Progenitor cell of endocrine pancreas (in vitro differentiated cells): ENCODE measurements at regions not wholly inside any gene's neighbourhood (a gene's known extent, or its start where the extent isn't known, plus 50 kb on each side); places are given as distances from the start of the nearest gene placed in this dataset.
"Not testable (repeated sequence)": the region's sequence is repeated elsewhere in the genome, so short reads cannot be mapped to it uniquely, and the experiment has no call there.

Source experiments
- DNase-seq: peaks from one replicate; pipeline ENCODE4 v3.0.0; 2021; ENCODE audit warnings: low spot score; ENCODE audit not compliant: unreplicated experiment
- H3K27ac Mint-ChIP-seq: 2 replicates; pipeline ENCODE4 v1.8.0; 2021; ENCODE audit warnings: mild to moderate bottlenecking, moderate library complexity, mixed read lengths
- H3K27me3 Mint-ChIP-seq: 2 replicates; pipeline ENCODE4 v1.8.0; 2021; ENCODE audit warnings: mixed read lengths
- H3K36me3 Mint-ChIP-seq: 2 replicates; pipeline ENCODE4 v1.8.0; 2022; ENCODE audit warnings: mixed read lengths; ENCODE audit not compliant: insufficient read depth
- H3K4me1 Mint-ChIP-seq: 2 replicates; pipeline ENCODE4 v1.8.0; 2021; ENCODE audit warnings: low read depth, mixed read lengths
- H3K4me3 Mint-ChIP-seq: 2 replicates; pipeline ENCODE4 v1.8.0; 2021; ENCODE audit warnings: low read depth, mild to moderate bottlenecking, moderate library complexity, mixed read lengths
- H3K9me3 Mint-ChIP-seq: 2 replicates; pipeline ENCODE4 v1.8.0; 2021; ENCODE audit warnings: low read depth, mixed read lengths
- TF ChIP-seq, protein P1 (sequence below): fragments of 200-600 bp; sonication (generic); IDR thresholded peaks from one replicate; pipeline ENCODE4 v1.5.0; 2021; ENCODE audit warnings: antibody characterized with exemption, mild to moderate bottlenecking; ENCODE audit not compliant: unreplicated experiment

GRCh38 chr5:60036192-60036938, 142.8 kb upstream of the PDE4D start:
- peaks cover 1% of the 10 kb centered on the region for H3K36me3 Mint-ChIP-seq
- peak overlapping the region; percentile 67 for H3K27ac Mint-ChIP-seq
- H3K9me3 Mint-ChIP-seq: peaks cover 4% of the 10 kb centered on the region
- no peak for DNase-seq
- peak overlapping the region; percentile 43 for H3K4me3 Mint-ChIP-seq
- H3K4me1 Mint-ChIP-seq: peaks cover 28% of the 10 kb centered on the region
- TF ChIP-seq, protein P1, sequence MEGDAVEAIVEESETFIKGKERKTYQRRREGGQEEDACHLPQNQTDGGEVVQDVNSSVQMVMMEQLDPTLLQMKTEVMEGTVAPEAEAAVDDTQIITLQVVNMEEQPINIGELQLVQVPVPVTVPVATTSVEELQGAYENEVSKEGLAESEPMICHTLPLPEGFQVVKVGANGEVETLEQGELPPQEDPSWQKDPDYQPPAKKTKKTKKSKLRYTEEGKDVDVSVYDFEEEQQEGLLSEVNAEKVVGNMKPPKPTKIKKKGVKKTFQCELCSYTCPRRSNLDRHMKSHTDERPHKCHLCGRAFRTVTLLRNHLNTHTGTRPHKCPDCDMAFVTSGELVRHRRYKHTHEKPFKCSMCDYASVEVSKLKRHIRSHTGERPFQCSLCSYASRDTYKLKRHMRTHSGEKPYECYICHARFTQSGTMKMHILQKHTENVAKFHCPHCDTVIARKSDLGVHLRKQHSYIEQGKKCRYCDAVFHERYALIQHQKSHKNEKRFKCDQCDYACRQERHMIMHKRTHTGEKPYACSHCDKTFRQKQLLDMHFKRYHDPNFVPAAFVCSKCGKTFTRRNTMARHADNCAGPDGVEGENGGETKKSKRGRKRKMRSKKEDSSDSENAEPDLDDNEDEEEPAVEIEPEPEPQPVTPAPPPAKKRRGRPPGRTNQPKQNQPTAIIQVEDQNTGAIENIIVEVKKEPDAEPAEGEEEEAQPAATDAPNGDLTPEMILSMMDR: no peak
- no peaks in the 10 kb centered on the region for H3K27me3 Mint-ChIP-seq

DNA sequence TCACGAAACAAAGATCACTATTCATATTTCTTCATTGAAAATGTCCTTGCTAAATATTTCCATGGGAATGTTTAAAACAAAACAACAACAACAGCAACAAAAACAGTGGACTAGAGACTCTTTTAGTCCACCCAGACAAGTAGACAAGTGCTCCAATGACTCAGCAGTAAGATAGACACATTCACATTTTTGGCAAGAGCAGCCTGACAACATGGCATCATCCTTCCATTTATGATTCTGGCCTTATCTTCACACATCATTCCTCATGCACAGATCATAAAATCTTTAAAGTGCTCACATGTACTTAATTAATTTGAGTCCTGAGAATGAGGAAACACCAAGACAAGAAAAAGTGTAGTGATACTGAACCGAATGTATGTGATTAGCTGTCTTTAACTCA, 132.6 kb upstream of the PDE4D start:
- no peak for DNase-seq
- Mint-ChIP-seq H3K4me3 (no peak overlapping the region), H3K4me1 (peaks cover 4% of the 10 kb centered on the region), H3K27ac (no peak overlapping the region), H3K27me3 (no peaks in the 10 kb centered on the region), H3K9me3 (no peaks in the 10 kb centered on the region), H3K36me3 (no peaks in the 10 kb centered on the region)
- TF ChIP-seq, protein P1: no peak

DNA sequence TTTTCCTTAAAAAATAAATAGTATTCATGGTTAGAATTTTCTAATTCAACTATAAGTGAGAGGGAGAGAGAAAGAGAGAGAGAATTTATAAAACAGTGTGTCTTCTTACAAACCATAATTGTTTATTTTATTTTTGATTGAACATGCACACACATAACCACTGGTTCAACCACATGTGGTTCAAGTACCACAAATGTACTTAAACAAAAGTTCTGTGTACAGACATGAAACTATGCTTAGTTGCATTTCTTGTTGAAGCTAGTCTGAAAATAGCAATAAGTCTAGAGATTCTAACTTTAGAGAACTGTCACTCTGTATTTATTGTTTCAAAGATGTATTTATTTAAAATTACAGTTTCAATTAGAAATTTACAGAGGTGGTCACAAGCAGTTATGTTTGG, 130.6 kb upstream of the PDE4D start:
- TF ChIP-seq, protein P1: no peak
- H3K4me1 Mint-ChIP-seq: peaks cover under 1% of the 10 kb centered on the region
- H3K4me3 Mint-ChIP-seq: no peak overlapping the region
- H3K27me3 Mint-ChIP-seq: no peaks in the 10 kb centered on the region
- H3K36me3 Mint-ChIP-seq: no peaks in the 10 kb centered on the region
- H3K9me3 Mint-ChIP-seq: no peaks in the 10 kb centered on the region
- no peak for DNase-seq
- H3K27ac Mint-ChIP-seq: no peak overlapping the region

GRCh38 chr5:60023255-60023654, 129.7 kb upstream of the PDE4D start:
- no peaks in the 10 kb centered on the region for H3K36me3 Mint-ChIP-seq
- H3K27ac Mint-ChIP-seq: no peak overlapping the region
- no peaks in the 10 kb centered on the region for H3K27me3 Mint-ChIP-seq
- no peak overlapping the region for H3K4me3 Mint-ChIP-seq
- no peaks in the 10 kb centered on the region for H3K4me1 Mint-ChIP-seq
- no peaks in the 10 kb centered on the region for H3K9me3 Mint-ChIP-seq
- DNase-seq: no peak
- TF ChIP-seq, protein P1: no peak

GRCh38 chr5:60020457-60020856, 126.9 kb upstream of the PDE4D start:
- no peaks in the 10 kb centered on the region for H3K27me3 Mint-ChIP-seq
- TF ChIP-seq, protein P1: no peak
- no peak overlapping the region for H3K27ac Mint-ChIP-seq
- H3K4me1 Mint-ChIP-seq: no peaks in the 10 kb centered on the region
- no peak for DNase-seq
- H3K4me3 Mint-ChIP-seq: no peak overlapping the region
- no peaks in the 10 kb centered on the region for H3K9me3 Mint-ChIP-seq
- peaks cover 2% of the 10 kb centered on the region for H3K36me3 Mint-ChIP-seq

- H3K4me3 Mint-ChIP-seq, DNase-seq, H3K9me3 Mint-ChIP-seq, H3K4me1 Mint-ChIP-seq, H3K27ac Mint-ChIP-seq, H3K36me3 Mint-ChIP-seq, H3K27me3 Mint-ChIP-seq: not testable (repeated sequence)
Measured at GRCh38 chr5:60018960-60019359, 125.4 kb upstream of the PDE4D start.
